Activated CD4-positive, alpha-beta T cell treated with anti-CD3 and anti-CD28 coated beads for 24 hours (primary cell): ENCODE measurements at regions not wholly inside any gene's neighbourhood (a gene's known extent, or its start where the extent isn't known, plus 50 kb on each side); places are given as distances from the start of the nearest gene placed in this dataset.

ENCODE experiments used
- DNase-seq, 2 donors: peaks; one replicate each; pipeline ENCODE4 v3.0.0-alpha.2; 2020; ENCODE audit warnings: low read depth in 2 of 2

GRCh38 chr2:204177251-204177976 is 240.9 kb downstream of the ICOS start:
- no peak for DNase-seq

GRCh38 chr2:204177977-204178522 is 241.5 kb downstream of the ICOS start:
- DNase-seq, result peak; percentile 58 to 68

- DNase-seq, result no peak
Observed at GRCh38 chr2:204180649-204181048, 244.1 kb downstream of the ICOS start.

GRCh38 chr2:204183608-204184007 is 247.0 kb downstream of the ICOS start:
- no peak for DNase-seq

GRCh38 chr2:204184226-204184625 is 247.7 kb downstream of the ICOS start:
- no peak for DNase-seq

GRCh38 chr2:204187229-204188083 is 250.9 kb downstream of the ICOS start:
- no peak for DNase-seq

GRCh38 chr2:204191574-204191973 is 255.0 kb downstream of the ICOS start:
- no peak for DNase-seq

- DNase-seq, result no peak
Observed at GRCh38 chr2:204195498-204195897, 258.9 kb downstream of the ICOS start.

GRCh38 chr2:204197336-204198005 is 260.9 kb downstream of the ICOS start:
- no peak for DNase-seq

- no peak for DNase-seq
Observed at GRCh38 chr2:204199357-204199756, 262.8 kb downstream of the ICOS start.

- DNase-seq, result no peak
Observed at GRCh38 chr2:204201507-204201906, 264.9 kb downstream of the ICOS start.

GRCh38 chr2:204202253-204202652 is 265.7 kb downstream of the ICOS start:
- DNase-seq, result no peak

GRCh38 chr2:204203704-204204103 is 267.1 kb downstream of the ICOS start:
- no peak for DNase-seq

- no peak for DNase-seq
Observed at GRCh38 chr2:204205082-204205481, 268.5 kb downstream of the ICOS start.

GRCh38 chr2:204205538-204205937 is 269.0 kb downstream of the ICOS start:
- DNase-seq, result no peak

GRCh38 chr2:204207866-204208265 is 271.3 kb downstream of the ICOS start:
- no peak for DNase-seq

GRCh38 chr2:204213588-204213987 is 277.0 kb downstream of the ICOS start:
- DNase-seq, result no peak

GRCh38 chr2:204218040-204218439 is 281.5 kb downstream of the ICOS start:
- no peak for DNase-seq

GRCh38 chr2:204219196-204219595 is 282.6 kb downstream of the ICOS start:
- DNase-seq, result no peak

GRCh38 chr2:204220896-204221295 is 284.3 kb downstream of the ICOS start:
- no peak for DNase-seq

- DNase-seq, result no peak
Observed at GRCh38 chr2:204223046-204223445, 286.5 kb downstream of the ICOS start.

- no peak for DNase-seq
Observed at GRCh38 chr2:204223544-204223943, 287.0 kb downstream of the ICOS start.
